ENCODE measurements at regions not wholly inside any gene's neighbourhood (a gene's known extent, or its start where the extent isn't known, plus 50 kb on each side); places are given as distances from the start of the nearest gene placed in this dataset.

DNA sequence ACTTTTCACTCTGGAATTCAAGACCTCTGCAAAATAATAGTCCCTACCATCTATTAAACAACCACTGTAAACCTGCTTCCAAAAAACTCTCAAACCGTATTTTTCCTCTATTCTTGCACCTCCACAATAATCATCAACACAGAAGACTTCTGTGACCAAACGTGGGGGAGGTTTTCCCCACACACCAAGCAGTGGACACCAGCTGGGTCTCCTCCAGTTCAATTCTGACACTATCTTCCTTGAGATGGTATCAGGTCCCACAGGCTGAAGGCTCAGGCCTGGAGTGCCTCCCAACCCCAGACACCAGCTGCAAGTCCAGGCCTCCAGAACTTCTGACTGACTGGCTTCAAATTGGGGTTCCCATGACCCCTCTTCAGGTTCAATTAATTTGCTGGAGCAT lies 89.6 kb upstream of the RAP2B start (continued):
- TF ChIP-seq, protein P1, sequence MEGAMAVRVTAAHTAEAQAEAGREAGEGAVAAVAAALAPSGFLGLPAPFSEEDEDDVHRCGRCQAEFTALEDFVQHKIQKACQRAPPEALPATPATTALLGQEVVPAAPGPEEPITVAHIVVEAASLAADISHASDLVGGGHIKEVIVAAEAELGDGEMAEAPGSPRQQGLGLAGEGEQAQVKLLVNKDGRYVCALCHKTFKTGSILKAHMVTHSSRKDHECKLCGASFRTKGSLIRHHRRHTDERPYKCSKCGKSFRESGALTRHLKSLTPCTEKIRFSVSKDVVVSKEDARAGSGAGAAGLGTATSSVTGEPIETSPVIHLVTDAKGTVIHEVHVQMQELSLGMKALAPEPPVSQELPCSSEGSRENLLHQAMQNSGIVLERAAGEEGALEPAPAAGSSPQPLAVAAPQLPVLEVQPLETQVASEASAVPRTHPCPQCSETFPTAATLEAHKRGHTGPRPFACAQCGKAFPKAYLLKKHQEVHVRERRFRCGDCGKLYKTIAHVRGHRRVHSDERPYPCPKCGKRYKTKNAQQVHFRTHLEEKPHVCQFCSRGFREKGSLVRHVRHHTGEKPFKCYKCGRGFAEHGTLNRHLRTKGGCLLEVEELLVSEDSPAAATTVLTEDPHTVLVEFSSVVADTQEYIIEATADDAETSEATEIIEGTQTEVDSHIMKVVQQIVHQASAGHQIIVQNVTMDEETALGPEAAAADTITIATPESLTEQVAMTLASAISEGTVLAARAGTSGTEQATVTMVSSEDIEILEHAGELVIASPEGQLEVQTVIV (IDR thresholded peaks at IDR 0.05; ENCODE audit: borderline replicate concordance, partially characterized antibody) = no peak
- no peak for TF ChIP-seq POLR2A (IDR thresholded peaks at IDR 0.05; ENCODE audit: low read depth, low read length)
- TF ChIP-seq SMC3 (IDR thresholded peaks at IDR 0.05; ENCODE audit: borderline replicate concordance, low read length) = no peak
- no peak for TF ChIP-seq GABPA (IDR thresholded peaks at IDR 0.05; ENCODE audit: low read depth)
- TF ChIP-seq SPI1 (IDR thresholded peaks at IDR 0.05; ENCODE audit: borderline replicate concordance, insufficient read depth, low read depth, low read length) = no peak

GRCh38 chr3:153072856-153073255 lies 89.2 kb upstream of the RAP2B start:
- BruUV-seq (replicated peaks) = no TSS peak
- ChIA-PET POLR2A (no interaction called here), SMC1A (ENCODE audit: uncharacterized antibody, unreplicated experiment) (no interaction called here), CTCF (no interaction called here), RAD21 (ENCODE audit: unreplicated experiment) (no interaction called here)
- in situ Hi-C loops (cut with MboI) = no loop called here
- H3K9me3 ChIP-seq (replicated peaks; ENCODE audit: control insufficient read depth, insufficient read depth, low read length) = no peaks in the 10 kb centered on the region
- H3K4me2 ChIP-seq (ENCODE audit: control insufficient read depth, insufficient read depth) = no peak overlapping the region
- intact Hi-C loops (cut with micrococcal nuclease; ENCODE audit: unreplicated experiment) = no loop called here
- no peaks in the 10 kb centered on the region for H3K36me3 ChIP-seq (ENCODE audit: control insufficient read depth in 2 of 2, insufficient read depth in 2 of 2, low read length in 1 of 2)
- no peaks in the 10 kb centered on the region for H3K27me3 ChIP-seq (replicated peaks in 1 of 2; ENCODE audit: control insufficient read depth in 2 of 2, insufficient read depth in 2 of 2, low read length in 1 of 2)
- no peak overlapping the region for H3K4me3 ChIP-seq
- H2AFZ ChIP-seq (ENCODE audit: control insufficient read depth, low read depth, low read length) = no peak overlapping the region
- H3K9ac ChIP-seq (ENCODE audit: control insufficient read depth, insufficient read depth, low read length) = no peak overlapping the region
- DNase-seq (ENCODE audit: low read depth, low spot score) (no peak), FAIRE-seq (no peak), ATAC-seq (no peak)
- no peaks in the 10 kb centered on the region for H4K20me1 ChIP-seq (ENCODE audit: control insufficient read depth, insufficient read depth)
- TF ChIP-seq JUND (IDR thresholded peaks at IDR 0.05; ENCODE audit: low read depth, low read length) (no peak), BCL11A (IDR thresholded peaks at IDR 0.05; ENCODE audit: low read depth, low read length) (no peak), STAT3 (IDR thresholded peaks at IDR 0.05; ENCODE audit: low read depth, low read length) (no peak), EP300 (IDR thresholded peaks at IDR 0.05; ENCODE audit: borderline replicate concordance in 1 of 2, control insufficient read depth in 1 of 2, low read depth in 2 of 2, low read length in 2 of 2) (no peak), NR2C2 (IDR thresholded peaks at IDR 0.05; ENCODE audit: borderline replicate concordance, control insufficient read depth, insufficient read length, low read depth) (no peak), PML (IDR thresholded peaks at IDR 0.05; ENCODE audit: low read length) (no peak), JUNB (IDR thresholded peaks at IDR 0.05) (no peak), RELB (IDR thresholded peaks at IDR 0.05; ENCODE audit: low read depth) (no peak), ZBED1 (IDR thresholded peaks at IDR 0.05; ENCODE audit: borderline replicate concordance) (no peak), SUZ12 (IDR thresholded peaks at IDR 0.05; ENCODE audit: unreplicated experiment) (no peak), RBBP5 (conservative IDR thresholded peaks at IDR 0.05) (no peak)
- TF ChIP-seq, protein P2, sequence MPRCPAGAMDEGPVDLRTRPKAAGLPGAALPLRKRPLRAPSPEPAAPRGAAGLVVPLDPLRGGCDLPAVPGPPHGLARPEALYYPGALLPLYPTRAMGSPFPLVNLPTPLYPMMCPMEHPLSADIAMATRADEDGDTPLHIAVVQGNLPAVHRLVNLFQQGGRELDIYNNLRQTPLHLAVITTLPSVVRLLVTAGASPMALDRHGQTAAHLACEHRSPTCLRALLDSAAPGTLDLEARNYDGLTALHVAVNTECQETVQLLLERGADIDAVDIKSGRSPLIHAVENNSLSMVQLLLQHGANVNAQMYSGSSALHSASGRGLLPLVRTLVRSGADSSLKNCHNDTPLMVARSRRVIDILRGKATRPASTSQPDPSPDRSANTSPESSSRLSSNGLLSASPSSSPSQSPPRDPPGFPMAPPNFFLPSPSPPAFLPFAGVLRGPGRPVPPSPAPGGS (IDR thresholded peaks at IDR 0.05; ENCODE audit: borderline replicate concordance, insufficient read depth, low read depth, low read length, poor library complexity, severe bottlenecking) = no peak
- TF ChIP-seq, protein P3, sequence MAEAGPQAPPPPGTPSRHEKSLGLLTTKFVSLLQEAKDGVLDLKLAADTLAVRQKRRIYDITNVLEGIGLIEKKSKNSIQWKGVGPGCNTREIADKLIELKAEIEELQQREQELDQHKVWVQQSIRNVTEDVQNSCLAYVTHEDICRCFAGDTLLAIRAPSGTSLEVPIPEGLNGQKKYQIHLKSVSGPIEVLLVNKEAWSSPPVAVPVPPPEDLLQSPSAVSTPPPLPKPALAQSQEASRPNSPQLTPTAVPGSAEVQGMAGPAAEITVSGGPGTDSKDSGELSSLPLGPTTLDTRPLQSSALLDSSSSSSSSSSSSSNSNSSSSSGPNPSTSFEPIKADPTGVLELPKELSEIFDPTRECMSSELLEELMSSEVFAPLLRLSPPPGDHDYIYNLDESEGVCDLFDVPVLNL (IDR thresholded peaks at IDR 0.05; ENCODE audit: low read depth, low read length) = no peak
- H3K27ac ChIP-seq (ENCODE audit: control insufficient read depth, insufficient read depth) = no peak overlapping the region
- no peaks in the 10 kb centered on the region for H3K79me2 ChIP-seq (ENCODE audit: control insufficient read depth, insufficient read depth, low read length)
- WGBS (ENCODE audit: insufficient coverage, insufficient replicate concordance, low lambda C conversion rate, missing lambda C conversion rate) = 29% methylated on average over 5 of the region's 5 CpGs
- no peaks in the 10 kb centered on the region for H3K4me1 ChIP-seq (ENCODE audit: control insufficient read depth, insufficient read depth, low read length)

Measured in GM12878 (cell line).